ENCODE measurements at regions not wholly inside any gene's neighbourhood (a gene's known extent, or its start where the extent isn't known, plus 50 kb on each side); places are given as distances from the start of the nearest gene placed in this dataset.

GRCh38 chr11:22474616-22475015 is 136.4 kb downstream of the SLC17A6 start:
- TF ChIP-seq CTCF (IDR thresholded peaks at IDR 0.05), result no peak
- TF ChIP-seq POLR2A (IDR thresholded peaks at IDR 0.05), result no peak
- TF ChIP-seq EP300 (IDR thresholded peaks at IDR 0.05), result no peak
- TF ChIP-seq POLR2AphosphoS5 (IDR thresholded peaks at IDR 0.05), result no peak
